Activated CD8-positive, alpha-beta memory T cell treated with anti-CD3 and anti-CD28 coated beads for 4 hours (primary cell): ENCODE measurements at regions not wholly inside any gene's neighbourhood (a gene's known extent, or its start where the extent isn't known, plus 50 kb on each side); places are given as distances from the start of the nearest gene placed in this dataset.

Source experiments
- DNase-seq, 2 donors: peaks; one replicate each; pipeline ENCODE4 v3.0.0-alpha.2; 2020; ENCODE audit warnings: low read depth in 2 of 2

- no peak for DNase-seq
Measured at GRCh38 chr3:111472556-111472955, 69.4 kb upstream of the CD96 start.

- no peak for DNase-seq
Measured at GRCh38 chr3:111473550-111473949, 68.4 kb upstream of the CD96 start.

GRCh38 chr3:111476701-111477100 is 65.3 kb upstream of the CD96 start:
- DNase-seq, result no peak

- no peak for DNase-seq
Measured at GRCh38 chr3:111480091-111480490, 61.9 kb upstream of the CD96 start.

- DNase-seq, result no peak
Measured at GRCh38 chr3:111481551-111481950, 60.4 kb upstream of the CD96 start.

GRCh38 chr3:111482574-111482973 is 59.4 kb upstream of the CD96 start:
- DNase-seq, result no peak

GRCh38 chr3:111485086-111485485 is 56.9 kb upstream of the CD96 start:
- DNase-seq, result no peak
